LNCaP clone FGC (cell line): ENCODE measurements at regions not wholly inside any gene's neighbourhood (a gene's known extent, or its start where the extent isn't known, plus 50 kb on each side); places are given as distances from the start of the nearest gene placed in this dataset.
"Not testable (repeated sequence)": the region's sequence is repeated elsewhere in the genome, so short reads cannot be mapped to it uniquely, and the experiment has no call there.

ENCODE experiments used
- DNase-seq: peaks from one replicate; pipeline ENCODE4 v3.0.0-alpha.2; 2011; ENCODE audit warnings: low read depth
- H3K4me3 ChIP-seq: 2 replicates; pipeline ENCODE4 v1.5.1; 2011; ENCODE audit warnings: mild to moderate bottlenecking, low read depth, low read length, control low read depth
- TF ChIP-seq, protein P1 (sequence below): IDR thresholded peaks from 2 replicates; pipeline ENCODE4 v1.5.1; 2012; ENCODE audit warnings: mild to moderate bottlenecking; ENCODE audit not compliant: control insufficient read depth, insufficient read depth; ENCODE audit errors: extremely low read depth

DNA sequence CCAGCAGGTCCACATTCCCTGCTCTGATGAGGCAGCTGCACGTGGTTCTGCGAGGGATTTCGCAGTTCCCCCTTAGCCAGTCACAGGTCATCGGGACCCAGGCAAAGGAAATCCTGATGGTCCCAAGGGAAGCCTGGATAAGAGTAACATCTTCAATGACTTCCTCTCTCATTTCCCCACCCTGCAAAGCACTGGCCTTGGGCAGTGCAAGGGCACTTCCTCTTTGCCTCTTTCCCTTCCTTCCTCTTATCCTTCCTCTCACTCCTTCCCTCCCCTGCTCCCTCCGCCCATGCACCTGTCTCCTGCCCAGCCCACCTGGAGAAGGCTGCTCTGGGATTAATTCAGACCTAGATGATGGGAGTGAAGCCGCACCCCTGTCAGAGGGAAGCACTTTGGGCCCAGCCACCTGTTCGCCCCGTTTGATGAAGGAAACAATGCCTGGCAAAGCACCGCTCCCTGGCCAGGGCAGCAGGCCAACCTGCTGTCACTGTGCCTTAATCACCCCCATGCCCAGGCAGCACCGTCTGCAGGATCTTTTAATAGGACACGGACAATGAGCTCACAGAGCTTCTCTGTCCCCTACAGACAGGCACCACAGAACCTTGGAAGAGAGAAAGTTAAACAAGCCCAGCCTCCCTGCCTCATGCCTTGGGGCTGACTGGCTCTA lies 113.5 kb upstream of the PABPC3 start:
- DNase-seq, result no peak

DNA sequence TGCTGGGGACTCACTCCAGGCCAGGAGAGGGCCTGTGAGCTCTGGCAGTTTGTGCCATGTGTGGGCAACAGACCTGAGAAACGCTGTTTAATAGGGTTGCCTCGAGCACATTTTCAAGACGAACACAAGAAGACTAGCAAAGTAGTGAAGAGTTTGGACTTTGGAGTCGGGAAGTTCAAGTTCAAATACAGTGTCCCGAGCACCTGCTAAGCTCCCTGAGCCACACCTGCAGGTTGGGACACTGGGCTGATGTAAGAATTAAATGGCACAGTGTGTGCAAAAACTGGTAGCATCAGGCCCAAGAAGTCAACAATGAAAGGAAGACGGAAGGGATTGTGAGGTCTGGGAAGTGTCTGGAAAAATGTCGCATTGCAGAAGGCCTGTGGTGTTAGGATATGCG lies 112.8 kb upstream of the PABPC3 start:
- TF ChIP-seq, protein P1, sequence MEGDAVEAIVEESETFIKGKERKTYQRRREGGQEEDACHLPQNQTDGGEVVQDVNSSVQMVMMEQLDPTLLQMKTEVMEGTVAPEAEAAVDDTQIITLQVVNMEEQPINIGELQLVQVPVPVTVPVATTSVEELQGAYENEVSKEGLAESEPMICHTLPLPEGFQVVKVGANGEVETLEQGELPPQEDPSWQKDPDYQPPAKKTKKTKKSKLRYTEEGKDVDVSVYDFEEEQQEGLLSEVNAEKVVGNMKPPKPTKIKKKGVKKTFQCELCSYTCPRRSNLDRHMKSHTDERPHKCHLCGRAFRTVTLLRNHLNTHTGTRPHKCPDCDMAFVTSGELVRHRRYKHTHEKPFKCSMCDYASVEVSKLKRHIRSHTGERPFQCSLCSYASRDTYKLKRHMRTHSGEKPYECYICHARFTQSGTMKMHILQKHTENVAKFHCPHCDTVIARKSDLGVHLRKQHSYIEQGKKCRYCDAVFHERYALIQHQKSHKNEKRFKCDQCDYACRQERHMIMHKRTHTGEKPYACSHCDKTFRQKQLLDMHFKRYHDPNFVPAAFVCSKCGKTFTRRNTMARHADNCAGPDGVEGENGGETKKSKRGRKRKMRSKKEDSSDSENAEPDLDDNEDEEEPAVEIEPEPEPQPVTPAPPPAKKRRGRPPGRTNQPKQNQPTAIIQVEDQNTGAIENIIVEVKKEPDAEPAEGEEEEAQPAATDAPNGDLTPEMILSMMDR, result no peak
- H3K4me3 ChIP-seq, result no peak overlapping the region
- DNase-seq, result no peak

More for the DNA sequence above, 113.5 kb upstream of the PABPC3 start:
- H3K4me3 ChIP-seq, result no peak overlapping the region
- TF ChIP-seq, protein P1, result no peak

DNA sequence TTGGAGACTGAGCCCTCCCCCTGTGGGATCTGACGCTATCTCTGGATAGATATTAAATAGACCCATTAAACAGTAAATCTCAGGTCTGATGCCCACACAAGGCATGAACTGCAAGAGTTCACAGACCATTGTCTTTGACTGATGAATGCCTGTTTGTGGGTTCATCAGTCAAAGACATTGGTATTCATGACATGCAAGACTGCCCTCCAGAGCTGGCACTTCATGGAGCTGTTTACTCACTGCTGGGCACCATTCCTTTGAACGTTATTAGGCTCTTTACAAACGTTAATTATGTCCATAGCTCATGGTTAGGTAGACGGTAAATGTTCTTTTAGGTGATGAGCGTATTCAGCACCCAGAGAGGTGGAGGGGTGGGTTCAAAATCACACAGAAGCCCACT lies 111.8 kb upstream of the PABPC3 start:
- TF ChIP-seq, protein P1, result no peak
- no peak overlapping the region for H3K4me3 ChIP-seq
- DNase-seq, result no peak

DNA sequence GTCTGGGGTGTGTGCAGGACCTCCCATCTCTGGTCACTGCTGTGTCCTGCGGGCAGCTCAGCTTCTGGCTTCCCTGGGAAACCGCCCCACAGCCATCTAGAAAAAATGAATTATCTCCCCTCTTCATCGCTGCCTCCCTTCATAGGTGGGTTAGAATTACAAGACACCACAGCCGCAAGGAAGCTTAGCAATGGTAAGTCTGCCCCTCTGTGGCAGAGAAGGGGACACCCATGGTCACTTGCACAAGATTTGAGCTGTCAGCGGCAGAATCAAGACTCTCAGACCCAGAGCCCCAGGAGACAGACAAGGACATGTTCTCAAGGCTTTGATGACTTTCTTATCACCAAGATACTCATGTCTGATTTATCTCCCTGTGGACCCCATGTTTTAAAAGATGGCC lies 110.8 kb upstream of the PABPC3 start:
- TF ChIP-seq, protein P1, result no peak
- no peak overlapping the region for H3K4me3 ChIP-seq
- no peak for DNase-seq

DNA sequence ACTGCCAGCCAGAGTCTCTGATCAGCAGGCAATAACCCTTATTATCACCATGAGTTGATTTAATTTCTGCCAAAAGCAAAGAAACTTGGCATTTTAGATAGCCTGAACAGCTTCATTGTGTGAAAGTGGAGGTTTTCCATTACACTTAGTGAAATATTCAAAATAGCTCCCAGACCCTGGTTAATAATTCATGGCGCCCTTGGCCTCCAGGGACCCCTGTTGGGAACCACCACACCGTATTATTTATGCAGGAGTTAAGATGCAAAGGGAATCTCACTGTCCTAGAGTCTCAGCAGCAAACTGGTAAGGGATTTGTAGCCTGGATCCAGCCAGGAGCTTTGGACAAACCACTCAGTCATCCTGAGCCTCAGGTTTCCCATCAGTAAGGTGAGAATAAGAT lies 110.0 kb upstream of the PABPC3 start:
- H3K4me3 ChIP-seq, result no peak overlapping the region
- DNase-seq, result no peak
- TF ChIP-seq, protein P1, result no peak

DNA sequence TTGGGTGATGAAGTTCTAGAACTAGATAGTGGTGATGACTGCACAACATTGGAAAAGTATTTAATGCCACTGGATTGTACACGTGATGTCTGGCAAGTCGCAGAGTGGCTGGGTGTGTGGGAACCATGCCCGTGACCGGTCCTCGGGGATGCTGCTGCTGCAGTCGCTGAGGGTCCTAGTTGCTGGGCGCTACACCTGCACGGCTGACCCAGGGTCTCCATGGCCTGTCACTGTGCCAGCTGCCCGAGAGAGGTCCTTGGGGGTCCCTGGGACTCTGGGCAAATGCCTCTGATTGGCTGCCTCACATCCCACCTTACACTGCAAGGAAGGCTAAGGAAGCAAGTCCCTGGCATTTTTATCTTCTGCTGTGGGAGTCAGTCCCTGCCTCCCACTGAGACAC lies 109.1 kb upstream of the PABPC3 start:
- no peak overlapping the region for H3K4me3 ChIP-seq
- DNase-seq, result no peak
- TF ChIP-seq, protein P1, result no peak

DNA sequence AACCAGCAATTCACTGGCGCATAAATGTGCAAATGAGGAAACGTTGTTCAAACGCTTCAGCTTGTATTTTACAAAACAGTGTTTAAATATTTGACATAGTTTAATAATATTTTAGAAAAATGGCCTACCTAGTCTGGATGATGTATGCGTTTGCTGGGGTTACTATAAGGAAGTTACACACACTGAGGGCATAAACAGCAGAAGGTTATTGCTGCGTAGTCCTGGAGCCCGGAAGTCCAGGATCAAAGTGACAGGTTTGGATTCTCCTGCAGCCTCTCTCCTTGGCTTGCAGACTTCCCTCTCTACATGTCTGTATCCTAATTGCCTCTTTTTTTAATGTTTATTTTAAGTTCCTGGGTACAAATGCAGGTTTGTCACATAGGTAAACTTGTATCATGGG lies 106.0 kb upstream of the PABPC3 start:
- not testable (repeated sequence) for DNase-seq, H3K4me3 ChIP-seq

DNA sequence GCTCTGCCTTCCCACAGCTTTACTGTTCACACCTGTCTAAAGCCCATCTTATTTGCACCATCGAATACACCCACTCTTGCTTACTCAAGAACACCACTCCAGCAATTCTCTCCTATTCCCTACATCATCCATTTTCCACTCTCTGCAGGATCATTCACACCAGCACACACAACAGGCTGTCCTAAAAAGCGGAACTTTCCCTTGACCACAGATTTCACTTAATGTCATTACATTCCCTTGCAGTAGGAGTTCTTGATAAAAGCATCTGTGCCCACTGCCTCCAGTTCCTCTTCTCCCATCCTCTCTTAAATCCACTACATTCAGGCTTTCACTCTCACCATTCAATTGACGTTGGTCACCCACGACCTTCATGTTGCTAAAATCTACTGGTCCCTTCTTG lies 103.0 kb upstream of the PABPC3 start:
- H3K4me3 ChIP-seq, DNase-seq: not testable (repeated sequence)
